ENCODE measurements at regions not wholly inside any gene's neighbourhood (a gene's known extent, or its start where the extent isn't known, plus 50 kb on each side); places are given as distances from the start of the nearest gene placed in this dataset.

- peak in 1 of 2 donors; percentile 3 for DNase-seq (ENCODE audit: low spot score in 2 of 2)
- FAIRE-seq: no peak
Observed at GRCh38 chr13:64471916-64472315, 2758.2 kb downstream of the PCDH9 start.

- DNase-seq (ENCODE audit: low spot score in 2 of 2) (no peak), FAIRE-seq (no peak)
Observed at GRCh38 chr13:64470751-64471150, 2759.4 kb downstream of the PCDH9 start.

- FAIRE-seq (no peak), DNase-seq (ENCODE audit: low spot score in 2 of 2) (no peak)
Observed at GRCh38 chr13:64459778-64460177, 2770.4 kb downstream of the PCDH9 start.

GRCh38 chr13:64457976-64458375 lies 2772.2 kb downstream of the PCDH9 start:
- DNase-seq (ENCODE audit: low spot score in 2 of 2) (no peak), FAIRE-seq (no peak)

- FAIRE-seq (no peak), DNase-seq (ENCODE audit: low spot score in 2 of 2) (no peak)
Observed at GRCh38 chr13:64455124-64455523, 2775.0 kb downstream of the PCDH9 start.

- FAIRE-seq: no peak
- DNase-seq (ENCODE audit: low spot score in 2 of 2): no peak
Observed at GRCh38 chr13:64453831-64454230, 2776.3 kb downstream of the PCDH9 start.

GRCh38 chr13:64446372-64446771 lies 2783.8 kb downstream of the PCDH9 start:
- DNase-seq (ENCODE audit: low spot score in 2 of 2) (no peak), FAIRE-seq (no peak)

GRCh38 chr13:64441740-64442139 lies 2788.4 kb downstream of the PCDH9 start:
- FAIRE-seq: no peak

GRCh38 chr13:64438084-64438483 lies 2792.1 kb downstream of the PCDH9 start:
- FAIRE-seq (no peak), DNase-seq (ENCODE audit: low spot score in 2 of 2) (peak in 1 of 2 donors; percentile 1)

More at GRCh38 chr13:64441740-64442139, 2788.4 kb downstream of the PCDH9 start:
- no peak for DNase-seq (ENCODE audit: low spot score in 2 of 2)

GRCh38 chr13:64429691-64430090 lies 2800.4 kb downstream of the PCDH9 start:
- no peak for DNase-seq (ENCODE audit: low spot score in 2 of 2)
- FAIRE-seq: no peak

GRCh38 chr13:64428196-64428595 lies 2801.9 kb downstream of the PCDH9 start:
- DNase-seq (ENCODE audit: low spot score in 2 of 2) (no peak), FAIRE-seq (no peak)

GRCh38 chr13:64423467-64423866 lies 2806.7 kb downstream of the PCDH9 start:
- DNase-seq (ENCODE audit: low spot score in 2 of 2) (no peak), FAIRE-seq (no peak)

- DNase-seq (ENCODE audit: low spot score in 2 of 2) (no peak), FAIRE-seq (no peak)
Observed at GRCh38 chr13:64420181-64420580, 2810.0 kb downstream of the PCDH9 start.

- FAIRE-seq (no peak), DNase-seq (ENCODE audit: low spot score in 2 of 2) (no peak)
Observed at GRCh38 chr13:64417581-64417980, 2812.6 kb downstream of the PCDH9 start.

GRCh38 chr13:64414381-64414780 lies 2815.8 kb downstream of the PCDH9 start:
- DNase-seq (ENCODE audit: low spot score in 2 of 2) (no peak), FAIRE-seq (no peak)

GRCh38 chr13:64413529-64413928 lies 2816.6 kb downstream of the PCDH9 start:
- DNase-seq (ENCODE audit: low spot score in 2 of 2): no peak
- no peak for FAIRE-seq

GRCh38 chr13:64410276-64411053 lies 2819.7 kb downstream of the PCDH9 start:
- no peak for FAIRE-seq
- DNase-seq (ENCODE audit: low spot score in 2 of 2): no peak

GRCh38 chr13:64397701-64398100 lies 2832.4 kb downstream of the PCDH9 start:
- DNase-seq (ENCODE audit: low spot score in 2 of 2) (no peak), FAIRE-seq (no peak)

GRCh38 chr13:64377606-64378005 lies 2852.5 kb downstream of the PCDH9 start:
- FAIRE-seq: no peak
- no peak for DNase-seq (ENCODE audit: low spot score in 2 of 2)

GRCh38 chr13:64371461-64371860 lies 2858.7 kb downstream of the PCDH9 start:
- FAIRE-seq (no peak), DNase-seq (ENCODE audit: low spot score in 2 of 2) (no peak)

GRCh38 chr13:64371045-64371444 lies 2859.1 kb downstream of the PCDH9 start:
- no peak for FAIRE-seq

GRCh38 chr13:64369121-64369520 lies 2861.0 kb downstream of the PCDH9 start:
- no peak for FAIRE-seq
- no peak for DNase-seq (ENCODE audit: low spot score in 2 of 2)

More at GRCh38 chr13:64371045-64371444, 2859.1 kb downstream of the PCDH9 start:
- DNase-seq (ENCODE audit: low spot score in 2 of 2): no peak

All from frontal cortex (tissue), 3 donors.